Ovary (tissue), 3 donors: ENCODE measurements at regions not wholly inside any gene's neighbourhood (a gene's known extent, or its start where the extent isn't known, plus 50 kb on each side); places are given as distances from the start of the nearest gene placed in this dataset.

ENCODE experiments used
- EP300 ChIP-seq: sonication (generic); formaldehyde crosslinking; IDR thresholded peaks from one replicate; pipeline ENCODE4 v1.6.1; 2017; ENCODE audit warnings: antibody characterized with exemption
- POLR2A ChIP-seq: fragments of 450-650 bp; IDR thresholded peaks from one replicate; pipeline ENCODE4 v1.6.1; 2017; ENCODE audit warnings: antibody characterized with exemption, mild to moderate bottlenecking, moderate library complexity
- TF ChIP-seq, protein P1 (sequence below), 3 donors: fragments of 450-650 bp in 2 of 3; fragments of 200-600 bp in 1 of 3; IDR thresholded peaks; one replicate each; pipeline versions ENCODE4 v1.5.1 to v1.8.0; 2016 to 2022; ENCODE audit warnings: antibody characterized with exemption in 3 of 3, mild to moderate bottlenecking in 1 of 3
- donor health status: DM: no; HTN: no; CAD: no.

DNA sequence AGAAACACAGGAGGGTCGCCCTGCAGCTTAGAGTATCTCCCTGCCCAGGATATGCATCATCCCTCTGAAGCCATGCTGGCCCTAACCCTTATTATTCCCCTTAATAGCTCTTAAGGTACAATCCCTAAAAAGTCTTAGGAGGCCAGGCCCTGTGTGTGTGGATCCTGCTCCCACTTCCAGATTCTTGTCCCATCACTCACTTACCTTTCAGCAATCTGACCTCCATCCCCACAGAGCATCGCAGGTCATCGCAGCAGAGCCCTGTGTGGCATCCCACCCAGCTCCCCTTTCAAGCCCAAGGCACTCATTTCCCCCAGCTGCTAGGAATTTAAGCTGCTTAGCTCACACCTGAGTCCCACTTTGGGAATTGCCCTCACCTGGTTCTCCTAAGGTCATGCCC is 223.8 kb upstream of the SMLR1 start:
- TF ChIP-seq, protein P1, sequence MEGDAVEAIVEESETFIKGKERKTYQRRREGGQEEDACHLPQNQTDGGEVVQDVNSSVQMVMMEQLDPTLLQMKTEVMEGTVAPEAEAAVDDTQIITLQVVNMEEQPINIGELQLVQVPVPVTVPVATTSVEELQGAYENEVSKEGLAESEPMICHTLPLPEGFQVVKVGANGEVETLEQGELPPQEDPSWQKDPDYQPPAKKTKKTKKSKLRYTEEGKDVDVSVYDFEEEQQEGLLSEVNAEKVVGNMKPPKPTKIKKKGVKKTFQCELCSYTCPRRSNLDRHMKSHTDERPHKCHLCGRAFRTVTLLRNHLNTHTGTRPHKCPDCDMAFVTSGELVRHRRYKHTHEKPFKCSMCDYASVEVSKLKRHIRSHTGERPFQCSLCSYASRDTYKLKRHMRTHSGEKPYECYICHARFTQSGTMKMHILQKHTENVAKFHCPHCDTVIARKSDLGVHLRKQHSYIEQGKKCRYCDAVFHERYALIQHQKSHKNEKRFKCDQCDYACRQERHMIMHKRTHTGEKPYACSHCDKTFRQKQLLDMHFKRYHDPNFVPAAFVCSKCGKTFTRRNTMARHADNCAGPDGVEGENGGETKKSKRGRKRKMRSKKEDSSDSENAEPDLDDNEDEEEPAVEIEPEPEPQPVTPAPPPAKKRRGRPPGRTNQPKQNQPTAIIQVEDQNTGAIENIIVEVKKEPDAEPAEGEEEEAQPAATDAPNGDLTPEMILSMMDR (IDR thresholded peaks at IDR 0.05): no peak
- TF ChIP-seq EP300: no peak
- TF ChIP-seq POLR2A: no peak
